Suprapubic skin (tissue), 4 donors: ENCODE measurements at regions not wholly inside any gene's neighbourhood (a gene's known extent, or its start where the extent isn't known, plus 50 kb on each side); places are given as distances from the start of the nearest gene placed in this dataset.

Source experiments
- DNase-seq, 2 donors: peaks; one replicate each; pipeline ENCODE4 v3.0.0-alpha.2; 2019; ENCODE audit warnings: low spot score in 2 of 2
- H3K27ac ChIP-seq: fragments of 200-600 bp; sonication (generic); one replicate; pipeline ENCODE4 v1.5.1; 2019
- H3K27me3 ChIP-seq: fragments of 200-600 bp; sonication (generic); one replicate; pipeline ENCODE4 v1.5.1; 2019
- H3K36me3 ChIP-seq: fragments of 200-600 bp; sonication (generic); one replicate; pipeline ENCODE4 v1.5.1; 2019
- H3K4me1 ChIP-seq: fragments of 200-600 bp; sonication (generic); one replicate; pipeline ENCODE4 v1.5.1; 2019
- H3K4me3 ChIP-seq: fragments of 200-600 bp; sonication (generic); one replicate; pipeline ENCODE4 v1.5.1; 2019; ENCODE audit warnings: mild to moderate bottlenecking
- H3K9me3 ChIP-seq: fragments of 200-600 bp; sonication (generic); one replicate; pipeline ENCODE4 v1.5.1; 2019
- EP300 ChIP-seq: sonication (generic); formaldehyde crosslinking; IDR thresholded peaks from one replicate; pipeline ENCODE4 v1.6.1; 2017; ENCODE audit warnings: antibody characterized with exemption
- POLR2A ChIP-seq, 2 donors: fragments of 450-650 bp; IDR thresholded peaks; one replicate each; pipeline ENCODE4 v1.6.1; 2017; ENCODE audit warnings: antibody characterized with exemption in 2 of 2, mild to moderate bottlenecking in 2 of 2, moderate library complexity in 2 of 2
- POLR2AphosphoS5 ChIP-seq, 3 donors: sonication (generic); formaldehyde crosslinking; IDR thresholded peaks; one replicate each; pipeline ENCODE4 v1.6.1; 2017; ENCODE audit warnings: antibody characterized with exemption in 3 of 3
- WGBS: methylation state at CpG from one replicate; pipeline ENCODE4 v1.1.5; 2018; 5-methylcytosine and 5-hydroxymethylcytosine counted together
- TF ChIP-seq, protein P1 (sequence below), 2 donors: fragments of 200-600 bp in 1 of 2; fragments of 450-650 bp in 1 of 2; sonication (generic) in 1 of 2; IDR thresholded peaks; one replicate each; pipeline ENCODE4 v1.5.1; 2016 to 2019; ENCODE audit warnings: antibody characterized with exemption in 2 of 2, mild to moderate bottlenecking in 1 of 2, moderate library complexity in 1 of 2

DNA sequence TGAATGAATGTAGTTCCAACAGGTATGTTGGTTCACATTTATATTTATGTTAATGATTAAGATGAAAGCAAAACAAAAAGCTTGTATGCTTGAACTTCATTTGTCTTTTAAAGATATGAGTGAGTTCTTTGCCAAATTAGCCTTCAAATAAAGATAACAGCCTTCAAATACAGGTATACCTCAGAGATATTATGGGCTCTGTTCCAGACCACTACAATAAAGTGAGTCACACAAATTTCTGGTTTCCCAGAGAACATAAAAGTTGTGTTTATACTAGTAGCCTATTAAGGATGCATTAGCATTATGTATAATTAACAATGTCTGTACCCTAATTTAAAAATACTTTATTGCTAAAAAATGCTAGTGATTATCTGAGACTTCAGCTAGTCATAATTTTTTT is 245.3 kb upstream of the MAN1A1 start:
- H3K36me3 ChIP-seq, result no peaks in the 10 kb centered on the region
- H3K9me3 ChIP-seq, result no peaks in the 10 kb centered on the region
- TF ChIP-seq POLR2A (IDR thresholded peaks at IDR 0.05), result no peak
- TF ChIP-seq, protein P1, sequence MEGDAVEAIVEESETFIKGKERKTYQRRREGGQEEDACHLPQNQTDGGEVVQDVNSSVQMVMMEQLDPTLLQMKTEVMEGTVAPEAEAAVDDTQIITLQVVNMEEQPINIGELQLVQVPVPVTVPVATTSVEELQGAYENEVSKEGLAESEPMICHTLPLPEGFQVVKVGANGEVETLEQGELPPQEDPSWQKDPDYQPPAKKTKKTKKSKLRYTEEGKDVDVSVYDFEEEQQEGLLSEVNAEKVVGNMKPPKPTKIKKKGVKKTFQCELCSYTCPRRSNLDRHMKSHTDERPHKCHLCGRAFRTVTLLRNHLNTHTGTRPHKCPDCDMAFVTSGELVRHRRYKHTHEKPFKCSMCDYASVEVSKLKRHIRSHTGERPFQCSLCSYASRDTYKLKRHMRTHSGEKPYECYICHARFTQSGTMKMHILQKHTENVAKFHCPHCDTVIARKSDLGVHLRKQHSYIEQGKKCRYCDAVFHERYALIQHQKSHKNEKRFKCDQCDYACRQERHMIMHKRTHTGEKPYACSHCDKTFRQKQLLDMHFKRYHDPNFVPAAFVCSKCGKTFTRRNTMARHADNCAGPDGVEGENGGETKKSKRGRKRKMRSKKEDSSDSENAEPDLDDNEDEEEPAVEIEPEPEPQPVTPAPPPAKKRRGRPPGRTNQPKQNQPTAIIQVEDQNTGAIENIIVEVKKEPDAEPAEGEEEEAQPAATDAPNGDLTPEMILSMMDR (IDR thresholded peaks at IDR 0.05), result no peak
- no peak for TF ChIP-seq EP300
- no peak for TF ChIP-seq POLR2AphosphoS5 (IDR thresholded peaks at IDR 0.05)
- no peaks in the 10 kb centered on the region for H3K4me1 ChIP-seq
- H3K27me3 ChIP-seq, result no peaks in the 10 kb centered on the region
- H3K27ac ChIP-seq, result no peak overlapping the region
- H3K4me3 ChIP-seq, result no peak overlapping the region
- DNase-seq, result no peak

DNA sequence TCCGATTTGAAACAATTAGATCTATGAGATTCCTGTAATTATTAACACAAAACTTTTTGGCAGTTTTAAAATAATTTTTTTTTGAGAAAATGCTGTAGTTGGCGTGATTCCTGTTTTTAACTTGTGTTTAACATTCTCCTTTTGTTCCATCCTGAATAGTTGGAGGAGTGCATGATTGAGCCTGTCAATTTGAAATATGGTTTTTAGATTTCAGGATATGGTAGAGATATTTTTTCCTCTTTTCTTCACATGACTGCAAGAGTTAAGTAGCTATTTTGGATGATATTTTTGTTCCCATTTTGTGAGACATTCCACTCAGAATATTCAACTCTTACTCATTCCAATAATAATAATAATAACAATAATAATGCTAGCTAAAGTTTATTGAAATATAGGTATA is 241.7 kb upstream of the MAN1A1 start:
- TF ChIP-seq POLR2AphosphoS5 (IDR thresholded peaks at IDR 0.05), result no peak
- no peak for TF ChIP-seq EP300
- TF ChIP-seq POLR2A (IDR thresholded peaks at IDR 0.05), result no peak
- TF ChIP-seq, protein P1 (IDR thresholded peaks at IDR 0.05), result no peak
- Histone ChIP-seq H3K9me3 (no peaks in the 10 kb centered on the region), H3K4me3 (no peak overlapping the region), H3K36me3 (no peaks in the 10 kb centered on the region), H3K27me3 (no peaks in the 10 kb centered on the region), H3K27ac (no peak overlapping the region), H3K4me1 (no peaks in the 10 kb centered on the region)
- 70% methylated on average over 2 of the region's 2 CpGs for WGBS
- DNase-seq, result no peak

DNA sequence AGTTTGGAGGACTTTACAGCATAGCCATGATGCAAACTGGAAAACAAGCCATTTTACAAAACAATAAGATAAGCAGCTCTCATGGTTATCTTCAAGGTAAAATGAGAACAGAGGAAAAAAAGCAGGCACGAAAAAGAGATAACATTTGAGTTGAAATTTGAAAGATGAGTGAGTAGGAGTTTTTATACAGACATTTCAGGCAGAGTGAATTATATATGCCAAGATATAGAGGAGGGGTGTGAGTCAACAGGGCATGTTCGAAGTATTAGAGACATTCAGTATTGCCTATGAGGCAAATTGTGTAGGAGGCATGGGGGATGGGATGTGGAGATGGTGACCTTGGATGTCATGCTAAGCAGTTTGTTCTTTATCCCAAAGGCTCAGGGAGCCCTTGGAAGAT is 240.5 kb upstream of the MAN1A1 start:
- Histone ChIP-seq H3K27me3 (no peaks in the 10 kb centered on the region), H3K36me3 (no peaks in the 10 kb centered on the region), H3K9me3 (no peaks in the 10 kb centered on the region), H3K4me1 (no peaks in the 10 kb centered on the region), H3K4me3 (no peak overlapping the region), H3K27ac (no peak overlapping the region)
- no peak for DNase-seq
- no peak for TF ChIP-seq POLR2A (IDR thresholded peaks at IDR 0.05)
- TF ChIP-seq, protein P1 (IDR thresholded peaks at IDR 0.05), result no peak
- TF ChIP-seq EP300, result no peak
- TF ChIP-seq POLR2AphosphoS5 (IDR thresholded peaks at IDR 0.05), result no peak
- 77% methylated on average over 2 of the region's 2 CpGs for WGBS

DNA sequence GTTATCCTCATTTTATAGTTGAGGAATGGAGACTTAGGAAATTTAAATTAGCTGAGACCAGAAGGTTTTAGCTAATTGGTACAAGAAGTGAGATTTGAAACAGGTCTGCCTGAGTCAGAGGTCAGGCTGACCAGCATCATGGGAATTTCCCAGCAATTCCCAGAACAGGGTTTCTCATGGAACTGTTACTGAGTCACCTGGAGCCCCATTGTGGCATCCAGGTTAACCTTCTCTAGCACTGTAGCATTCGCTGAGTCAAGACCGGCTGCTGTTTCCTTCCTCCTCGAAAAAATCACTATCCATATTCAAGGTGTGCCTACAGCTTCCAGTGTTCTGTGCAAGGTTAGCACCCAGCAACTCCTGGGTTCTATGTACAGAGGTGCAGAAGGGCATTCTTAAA is 238.0 kb upstream of the MAN1A1 start:
- TF ChIP-seq POLR2AphosphoS5 (IDR thresholded peaks at IDR 0.05), result no peak
- TF ChIP-seq, protein P1 (IDR thresholded peaks at IDR 0.05), result no peak
- no peak for TF ChIP-seq POLR2A (IDR thresholded peaks at IDR 0.05)
- no peak for TF ChIP-seq EP300
- no peaks in the 10 kb centered on the region for H3K36me3 ChIP-seq
- DNase-seq, result no peak
- H3K4me1 ChIP-seq, result no peaks in the 10 kb centered on the region
- H3K27ac ChIP-seq, result no peak overlapping the region
- no peaks in the 10 kb centered on the region for H3K27me3 ChIP-seq
- H3K4me3 ChIP-seq, result no peak overlapping the region
- H3K9me3 ChIP-seq, result no peaks in the 10 kb centered on the region
- WGBS, result 84% methylated on average over 3 of the region's 3 CpGs

DNA sequence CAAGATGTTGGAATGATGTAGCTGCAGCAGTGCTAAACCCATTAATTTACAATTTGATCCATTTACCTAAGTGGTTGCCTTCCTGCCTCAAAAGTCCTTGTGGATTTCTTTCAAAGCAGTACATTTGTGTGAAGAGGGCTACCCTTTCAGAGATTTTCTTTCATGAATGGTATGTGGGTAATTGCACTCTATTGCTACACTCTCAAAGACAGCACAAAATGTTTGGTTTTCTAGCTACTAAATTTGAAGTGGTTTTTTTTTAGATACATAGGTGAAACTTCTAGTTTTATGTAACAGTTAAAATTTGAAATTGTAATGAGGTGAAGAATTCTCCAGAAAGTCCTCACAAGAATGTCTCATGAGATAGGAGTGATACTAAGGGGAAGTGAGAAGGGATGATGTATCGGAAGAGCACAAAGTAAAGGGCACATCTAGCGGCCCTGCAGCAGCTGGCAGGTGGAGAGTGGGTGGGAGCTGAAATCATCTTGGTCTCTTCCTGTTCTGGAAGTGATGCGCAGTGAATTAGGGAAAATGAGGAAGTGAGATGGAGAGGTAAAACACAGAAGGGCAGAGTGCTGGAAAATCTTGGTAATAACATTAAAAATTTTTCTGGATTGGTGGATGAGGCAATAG is 236.8 kb upstream of the MAN1A1 start:
- Histone ChIP-seq H3K27ac (no peak overlapping the region), H3K36me3 (no peaks in the 10 kb centered on the region), H3K4me3 (no peak overlapping the region), H3K4me1 (no peaks in the 10 kb centered on the region), H3K9me3 (no peaks in the 10 kb centered on the region), H3K27me3 (no peaks in the 10 kb centered on the region)
- no peak for DNase-seq
- TF ChIP-seq POLR2A (IDR thresholded peaks at IDR 0.05), result no peak
- TF ChIP-seq POLR2AphosphoS5 (IDR thresholded peaks at IDR 0.05), result no peak
- TF ChIP-seq, protein P1 (IDR thresholded peaks at IDR 0.05), result no peak
- TF ChIP-seq EP300, result no peak
- WGBS, result 79% methylated on average over 3 of the region's 3 CpGs
